ENCODE measurements at regions not wholly inside any gene's neighbourhood (a gene's known extent, or its start where the extent isn't known, plus 50 kb on each side); places are given as distances from the start of the nearest gene placed in this dataset.

GRCh38 chr1:22241811-22242210 is 98.9 kb upstream of the WNT4 start:
- TF ChIP-seq CTCF (IDR thresholded peaks at IDR 0.05) (no peak), POLR2A (IDR thresholded peaks at IDR 0.05) (no peak)
